ENCODE measurements at regions not wholly inside any gene's neighbourhood (a gene's known extent, or its start where the extent isn't known, plus 50 kb on each side); places are given as distances from the start of the nearest gene placed in this dataset.

DNA sequence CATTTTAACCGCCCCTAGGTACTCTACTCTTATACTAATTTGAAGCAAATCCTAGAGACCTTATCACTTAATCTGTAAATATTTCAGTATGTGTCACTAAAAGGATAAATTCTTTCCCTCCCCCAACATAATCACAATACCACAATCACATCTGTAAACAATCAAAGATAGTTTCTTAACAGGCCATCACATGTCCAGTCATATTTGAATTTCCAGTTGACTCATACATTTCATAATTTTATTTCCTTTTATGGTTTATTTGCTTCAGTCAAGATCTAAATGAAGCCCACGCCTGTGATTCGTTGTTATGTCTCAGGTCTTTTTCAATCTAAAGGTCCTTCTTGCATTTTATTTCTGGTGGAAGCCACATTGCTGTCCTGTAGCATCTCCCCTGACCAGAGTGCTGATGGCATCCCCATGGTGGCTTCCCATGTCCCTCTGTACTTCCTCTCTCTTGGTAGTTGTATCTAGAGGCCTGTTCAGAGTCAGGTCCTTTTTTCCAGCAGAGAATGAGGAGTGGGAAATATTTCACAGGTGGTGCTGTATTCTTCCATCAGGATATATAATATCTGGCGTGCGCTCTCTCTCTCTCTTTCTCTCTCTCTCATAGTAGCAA lies 128.6 kb upstream of the SLC22A23 start:
- Histone ChIP-seq H3K4me3 (no peak overlapping the region), H3K9me3 (no peaks in the 10 kb centered on the region), H3K36me3 (no peaks in the 10 kb centered on the region), H3K27ac (no peak overlapping the region), H3K27me3 (replicated peaks; ENCODE audit: insufficient read depth) (no peaks in the 10 kb centered on the region), H3K4me1 (ENCODE audit: control insufficient read depth in 1 of 2, low read depth in 2 of 2) (peaks cover 0 to 6% of the 10 kb centered on the region in 2 donors)
- TF ChIP-seq, protein P1, sequence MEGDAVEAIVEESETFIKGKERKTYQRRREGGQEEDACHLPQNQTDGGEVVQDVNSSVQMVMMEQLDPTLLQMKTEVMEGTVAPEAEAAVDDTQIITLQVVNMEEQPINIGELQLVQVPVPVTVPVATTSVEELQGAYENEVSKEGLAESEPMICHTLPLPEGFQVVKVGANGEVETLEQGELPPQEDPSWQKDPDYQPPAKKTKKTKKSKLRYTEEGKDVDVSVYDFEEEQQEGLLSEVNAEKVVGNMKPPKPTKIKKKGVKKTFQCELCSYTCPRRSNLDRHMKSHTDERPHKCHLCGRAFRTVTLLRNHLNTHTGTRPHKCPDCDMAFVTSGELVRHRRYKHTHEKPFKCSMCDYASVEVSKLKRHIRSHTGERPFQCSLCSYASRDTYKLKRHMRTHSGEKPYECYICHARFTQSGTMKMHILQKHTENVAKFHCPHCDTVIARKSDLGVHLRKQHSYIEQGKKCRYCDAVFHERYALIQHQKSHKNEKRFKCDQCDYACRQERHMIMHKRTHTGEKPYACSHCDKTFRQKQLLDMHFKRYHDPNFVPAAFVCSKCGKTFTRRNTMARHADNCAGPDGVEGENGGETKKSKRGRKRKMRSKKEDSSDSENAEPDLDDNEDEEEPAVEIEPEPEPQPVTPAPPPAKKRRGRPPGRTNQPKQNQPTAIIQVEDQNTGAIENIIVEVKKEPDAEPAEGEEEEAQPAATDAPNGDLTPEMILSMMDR (IDR thresholded peaks at IDR 0.05): no peak
- ATAC-seq (ENCODE audit: insufficient number of reproducible peaks, low FRiP score, low read depth) (no peak), DNase-seq (ENCODE audit: low spot score) (no peak)

DNA sequence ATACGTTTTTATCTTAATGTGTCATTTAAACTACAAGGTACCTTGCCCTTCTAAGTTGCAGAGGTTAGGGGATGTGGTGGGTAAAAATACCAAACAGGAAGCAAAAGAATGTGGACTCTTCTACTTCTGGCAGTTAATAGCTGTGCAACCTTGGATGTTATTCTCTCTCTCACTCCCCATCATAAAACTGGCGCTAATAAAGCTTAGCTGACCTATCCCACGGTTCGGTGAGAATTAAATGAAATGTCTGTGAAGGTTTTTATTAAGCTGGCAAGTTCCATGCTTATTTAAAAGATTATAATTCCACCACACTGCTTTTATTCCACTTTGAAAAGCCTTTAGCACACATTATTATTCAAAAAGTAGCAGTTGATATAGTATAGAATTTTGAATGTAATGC lies 127.8 kb upstream of the SLC22A23 start:
- Histone ChIP-seq H3K27ac (no peak overlapping the region), H3K27me3 (replicated peaks; ENCODE audit: insufficient read depth) (no peaks in the 10 kb centered on the region), H3K4me3 (no peak overlapping the region), H3K9me3 (no peaks in the 10 kb centered on the region), H3K4me1 (ENCODE audit: control insufficient read depth in 1 of 2, low read depth in 2 of 2) (peaks cover 0 to 6% of the 10 kb centered on the region in 2 donors), H3K36me3 (no peaks in the 10 kb centered on the region)
- TF ChIP-seq, protein P1 (IDR thresholded peaks at IDR 0.05): no peak
- no peak for ATAC-seq (ENCODE audit: insufficient number of reproducible peaks, low FRiP score, low read depth)
- no peak for DNase-seq (ENCODE audit: low spot score)

DNA sequence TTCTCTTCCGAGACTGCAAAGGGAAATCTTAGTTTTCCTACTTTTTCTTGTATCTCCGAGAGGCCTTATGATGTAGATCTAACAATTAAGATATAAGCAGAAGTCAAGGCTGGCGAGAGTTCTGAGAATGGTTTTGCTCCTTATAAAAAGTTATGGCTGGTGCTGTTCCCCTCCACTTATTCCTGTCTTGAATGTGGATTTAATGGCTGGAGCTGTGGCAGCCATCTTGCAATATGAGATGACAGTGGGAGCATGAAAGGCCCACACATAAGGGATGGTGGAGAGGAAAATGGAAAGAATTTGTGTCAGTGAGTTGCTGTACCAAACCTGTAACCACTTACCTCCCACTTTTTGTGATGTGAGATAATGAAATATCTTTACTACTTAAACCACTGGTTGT lies 124.6 kb upstream of the SLC22A23 start:
- TF ChIP-seq, protein P1 (IDR thresholded peaks at IDR 0.05): no peak
- H3K9me3 ChIP-seq: no peaks in the 10 kb centered on the region
- ATAC-seq (ENCODE audit: insufficient number of reproducible peaks, low FRiP score, low read depth) (no peak), DNase-seq (ENCODE audit: low spot score) (no peak)
- no peaks in the 10 kb centered on the region for H3K27me3 ChIP-seq (replicated peaks; ENCODE audit: insufficient read depth)
- no peaks in the 10 kb centered on the region for H3K36me3 ChIP-seq
- no peak overlapping the region for H3K27ac ChIP-seq
- peaks cover 0 to 6% of the 10 kb centered on the region in 2 donors for H3K4me1 ChIP-seq (ENCODE audit: control insufficient read depth in 1 of 2, low read depth in 2 of 2)
- no peak overlapping the region for H3K4me3 ChIP-seq

DNA sequence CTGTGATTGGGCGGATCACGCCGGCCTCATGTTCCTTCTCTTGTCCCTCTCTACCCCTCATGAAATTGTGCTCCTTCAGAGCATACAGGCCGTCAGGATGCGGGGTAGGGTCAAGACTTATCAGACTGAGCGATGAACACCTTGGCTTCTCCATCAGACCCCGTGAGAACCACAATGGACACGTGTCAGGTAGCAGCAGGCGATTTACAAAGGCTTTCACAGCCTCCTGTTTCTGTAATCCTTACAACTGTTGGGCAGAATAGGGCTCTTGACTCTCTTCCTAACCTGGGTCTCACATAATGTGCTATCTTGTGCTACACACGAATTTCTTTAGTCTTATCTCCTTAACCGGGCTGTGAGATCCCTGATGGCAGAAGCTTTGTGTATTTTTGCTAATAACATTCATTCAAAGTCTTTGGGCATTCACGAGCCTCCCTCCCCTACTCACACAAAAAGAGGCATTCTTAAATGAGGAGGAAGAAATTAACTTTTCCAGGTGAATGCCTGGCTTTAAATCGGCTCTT lies 122.9 kb upstream of the SLC22A23 start:
- no peak for DNase-seq (ENCODE audit: low spot score)
- no peak for ATAC-seq (ENCODE audit: insufficient number of reproducible peaks, low FRiP score, low read depth)
- TF ChIP-seq, protein P1 (IDR thresholded peaks at IDR 0.05): no peak
- Histone ChIP-seq H3K4me3 (no peak overlapping the region), H3K4me1 (ENCODE audit: control insufficient read depth in 1 of 2, low read depth in 2 of 2) (no peaks in the 10 kb centered on the region), H3K27ac (no peak overlapping the region), H3K36me3 (no peaks in the 10 kb centered on the region), H3K9me3 (no peaks in the 10 kb centered on the region), H3K27me3 (replicated peaks; ENCODE audit: insufficient read depth) (no peaks in the 10 kb centered on the region)

DNA sequence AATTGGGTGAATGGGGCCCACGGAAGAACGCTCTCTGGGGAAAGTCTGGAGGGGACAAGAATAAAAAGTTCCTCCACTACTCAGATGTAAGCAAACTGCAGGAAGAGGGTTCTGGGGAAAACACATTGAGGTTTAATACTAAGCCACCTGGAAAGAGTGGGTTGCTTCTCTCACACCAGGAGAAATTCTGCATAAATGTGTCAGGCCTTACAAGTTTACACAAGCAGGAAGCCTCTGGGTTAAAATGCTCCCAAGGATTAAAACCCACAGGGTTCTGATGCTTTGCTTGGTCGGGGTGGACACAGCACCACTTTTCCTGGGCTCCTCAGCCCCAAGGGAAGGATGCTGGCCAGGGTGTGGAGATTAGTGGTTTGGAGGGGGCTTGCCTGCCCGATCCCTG lies 122.1 kb upstream of the SLC22A23 start:
- Histone ChIP-seq H3K27me3 (replicated peaks; ENCODE audit: insufficient read depth) (no peaks in the 10 kb centered on the region), H3K4me3 (no peak overlapping the region), H3K4me1 (ENCODE audit: control insufficient read depth in 1 of 2, low read depth in 2 of 2) (no peaks in the 10 kb centered on the region), H3K36me3 (no peaks in the 10 kb centered on the region), H3K27ac (no peak overlapping the region), H3K9me3 (no peaks in the 10 kb centered on the region)
- TF ChIP-seq, protein P1 (IDR thresholded peaks at IDR 0.05): no peak
- ATAC-seq (ENCODE audit: insufficient number of reproducible peaks, low FRiP score, low read depth): no peak
- no peak for DNase-seq (ENCODE audit: low spot score)

Data from thoracic aorta (tissue), 2 donors.